ENCODE measurements at regions not wholly inside any gene's neighbourhood (a gene's known extent, or its start where the extent isn't known, plus 50 kb on each side); places are given as distances from the start of the nearest gene placed in this dataset.

DNA sequence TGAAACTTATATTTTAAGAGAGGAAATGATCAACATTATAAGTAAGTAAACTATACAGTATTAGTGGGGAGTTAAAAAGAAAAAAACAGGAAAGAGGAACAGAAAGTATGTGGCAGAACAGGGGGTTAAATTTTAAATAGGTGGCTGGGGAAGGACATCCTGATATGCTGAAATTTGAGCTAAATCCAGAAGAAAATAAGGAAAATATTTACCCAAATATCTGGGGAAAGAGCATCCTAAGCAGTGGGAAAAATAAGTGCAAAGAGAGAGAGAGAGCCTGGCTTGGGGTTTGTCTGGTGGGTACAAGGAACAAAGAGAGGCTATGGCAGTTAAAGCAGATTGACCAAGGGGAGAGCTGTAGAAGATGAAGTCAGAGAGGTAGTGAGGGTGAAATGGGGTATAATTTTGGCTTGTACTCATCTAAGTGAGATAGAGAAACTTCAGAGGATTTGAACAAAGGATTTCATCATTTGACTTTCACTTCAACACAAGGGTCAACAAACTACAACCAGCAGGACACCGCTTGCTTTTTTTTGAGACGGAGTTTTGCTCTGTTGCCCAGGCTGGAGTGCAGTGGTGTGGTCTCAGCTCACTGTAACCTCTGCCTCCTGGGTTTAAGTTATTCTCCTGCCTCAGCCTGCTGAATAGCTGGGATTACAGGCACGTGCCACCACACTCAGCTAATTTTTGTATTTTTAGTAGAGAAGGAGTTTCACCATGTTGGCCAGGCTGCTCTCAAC lies 328.4 kb upstream of the CNR1 start:
- Mint-ChIP-seq H3K27ac (no peak overlapping the region), H3K9me3 (peaks cover 0 to 9% (median 0%) of the 10 kb centered on the region in 9 donors), H3K4me3 (peak overlapping the region in 1 of 10 donors; percentile 36), H3K4me1 (peaks cover 0 to 13% (median 0%) of the 10 kb centered on the region in 4 donors), H3K36me3 (no peaks in the 10 kb centered on the region), H3K27me3 (peaks cover 3 to 32% (median 10%) of the 10 kb centered on the region in 5 donors)
- ATAC-seq (no peak), DNase-seq (no peak)
- POLR2A ChIA-PET = no interaction called here

DNA sequence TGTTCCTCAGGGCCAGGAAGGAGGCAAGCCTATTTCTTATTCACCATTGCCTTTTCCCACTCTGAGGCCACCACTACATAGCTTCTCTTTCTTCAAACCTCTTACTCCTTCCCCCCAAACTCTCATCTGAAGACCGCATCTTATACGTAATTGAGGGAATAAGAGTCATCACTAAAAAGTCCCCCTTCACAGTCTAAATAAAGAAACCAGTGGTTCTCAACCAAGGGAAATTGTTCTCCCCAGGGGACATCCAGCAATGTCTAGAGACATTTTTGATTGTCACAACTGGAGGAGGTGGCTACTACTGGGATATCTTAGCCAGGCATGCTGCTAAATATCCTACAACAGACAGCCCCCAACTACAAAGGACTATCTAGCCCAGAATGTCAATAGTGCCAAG lies 327.6 kb upstream of the CNR1 start:
- peaks cover 3 to 23% (median 10%) of the 10 kb centered on the region in 5 donors for H3K27me3 Mint-ChIP-seq
- DNase-seq (no peak), ATAC-seq (no peak)
- peaks cover 0 to 9% (median 0%) of the 10 kb centered on the region in 9 donors for H3K9me3 Mint-ChIP-seq
- no peaks in the 10 kb centered on the region for H3K36me3 Mint-ChIP-seq
- H3K4me1 Mint-ChIP-seq = peaks cover 0 to 13% (median 0%) of the 10 kb centered on the region in 4 donors
- POLR2A ChIA-PET = no interaction called here
- H3K27ac Mint-ChIP-seq = no peak overlapping the region
- H3K4me3 Mint-ChIP-seq = no peak overlapping the region

GRCh38 chr6:88492824-88493223 lies 326.7 kb upstream of the CNR1 start:
- POLR2A ChIA-PET = no interaction called here
- no peaks in the 10 kb centered on the region for H3K36me3 Mint-ChIP-seq
- H3K4me1 Mint-ChIP-seq = peaks cover 0 to 13% (median 0%) of the 10 kb centered on the region in 4 donors
- no peak overlapping the region for H3K4me3 Mint-ChIP-seq
- H3K27ac Mint-ChIP-seq = no peak overlapping the region
- ATAC-seq (no peak), DNase-seq (no peak)
- peaks cover 3 to 22% (median 10%) of the 10 kb centered on the region in 5 donors for H3K27me3 Mint-ChIP-seq
- H3K9me3 Mint-ChIP-seq = peaks cover 0 to 12% (median 0%) of the 10 kb centered on the region in 9 donors

DNA sequence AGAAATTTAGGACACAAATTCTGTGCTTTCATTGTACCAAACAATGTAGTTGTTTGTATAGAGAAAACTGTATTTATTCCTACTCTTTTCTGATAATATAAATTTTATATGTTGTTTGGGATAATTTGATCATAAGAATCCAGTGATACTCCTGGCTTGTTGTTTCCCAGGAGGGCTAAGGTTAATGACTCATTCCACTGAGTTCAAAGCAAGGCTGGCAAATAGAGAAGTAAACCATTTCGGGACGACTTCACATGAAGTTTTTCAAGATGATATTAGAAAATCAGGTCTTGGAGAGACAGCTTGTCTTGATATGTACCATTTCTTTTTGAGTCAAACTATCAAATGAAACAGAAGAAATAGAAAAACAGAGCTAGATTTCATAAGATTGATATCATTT lies 326.1 kb upstream of the CNR1 start:
- DNase-seq = no peak
- no peak for ATAC-seq
- POLR2A ChIA-PET = no interaction called here
- Mint-ChIP-seq H3K4me3 (no peak overlapping the region), H3K4me1 (peaks cover 0 to 11% (median 0%) of the 10 kb centered on the region in 4 donors), H3K36me3 (no peaks in the 10 kb centered on the region), H3K27me3 (peaks cover 3 to 22% (median 10%) of the 10 kb centered on the region in 5 donors), H3K9me3 (peaks cover 0 to 7% (median 0%) of the 10 kb centered on the region in 9 donors), H3K27ac (no peak overlapping the region)

DNA sequence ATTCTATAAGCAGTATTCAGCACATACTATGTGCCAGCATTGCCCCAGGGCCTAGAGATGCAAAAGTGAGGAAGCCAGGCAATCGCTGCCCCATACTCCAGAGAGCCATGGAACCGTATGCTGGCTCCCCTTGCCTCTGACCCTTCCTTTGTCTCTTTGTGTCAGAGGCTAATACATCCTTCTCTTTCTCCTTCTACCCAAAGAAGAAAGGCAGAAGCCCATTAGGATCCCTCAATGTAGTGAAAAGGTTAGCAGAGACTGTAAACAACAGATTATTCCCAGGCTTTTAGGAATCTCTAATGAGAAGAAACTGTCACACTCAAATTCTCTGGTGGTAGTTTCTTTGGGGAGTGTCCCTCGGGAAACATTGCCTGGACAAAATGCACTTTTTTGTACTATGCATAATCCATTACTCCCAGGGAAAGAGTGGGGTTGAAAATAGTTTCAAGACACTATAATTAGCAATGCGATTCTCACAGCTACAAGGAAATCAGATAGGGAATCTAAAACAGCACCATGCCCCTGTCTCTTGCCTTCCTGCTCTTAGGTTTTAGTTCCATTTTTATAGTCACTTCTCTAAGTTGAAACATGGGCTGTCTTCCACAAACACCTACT lies 325.2 kb upstream of the CNR1 start:
- Mint-ChIP-seq H3K27me3 (peaks cover 2 to 22% (median 10%) of the 10 kb centered on the region in 5 donors), H3K27ac (no peak overlapping the region), H3K4me3 (no peak overlapping the region), H3K4me1 (peaks cover 0 to 11% (median 0%) of the 10 kb centered on the region in 4 donors), H3K9me3 (peaks cover 0 to 6% (median 0%) of the 10 kb centered on the region in 9 donors), H3K36me3 (no peaks in the 10 kb centered on the region)
- POLR2A ChIA-PET = no interaction called here
- DNase-seq (no peak), ATAC-seq (no peak)

GRCh38 chr6:88490908-88491264 lies 324.7 kb upstream of the CNR1 start:
- POLR2A ChIA-PET = no interaction called here
- Mint-ChIP-seq H3K4me3 (no peak overlapping the region), H3K9me3 (peaks cover 0 to 6% (median 0%) of the 10 kb centered on the region in 9 donors), H3K36me3 (no peaks in the 10 kb centered on the region), H3K27ac (no peak overlapping the region), H3K4me1 (peaks cover 0 to 11% (median 0%) of the 10 kb centered on the region in 4 donors), H3K27me3 (peaks cover 1 to 22% (median 10%) of the 10 kb centered on the region in 5 donors)
- no peak for ATAC-seq
- no peak for DNase-seq

DNA sequence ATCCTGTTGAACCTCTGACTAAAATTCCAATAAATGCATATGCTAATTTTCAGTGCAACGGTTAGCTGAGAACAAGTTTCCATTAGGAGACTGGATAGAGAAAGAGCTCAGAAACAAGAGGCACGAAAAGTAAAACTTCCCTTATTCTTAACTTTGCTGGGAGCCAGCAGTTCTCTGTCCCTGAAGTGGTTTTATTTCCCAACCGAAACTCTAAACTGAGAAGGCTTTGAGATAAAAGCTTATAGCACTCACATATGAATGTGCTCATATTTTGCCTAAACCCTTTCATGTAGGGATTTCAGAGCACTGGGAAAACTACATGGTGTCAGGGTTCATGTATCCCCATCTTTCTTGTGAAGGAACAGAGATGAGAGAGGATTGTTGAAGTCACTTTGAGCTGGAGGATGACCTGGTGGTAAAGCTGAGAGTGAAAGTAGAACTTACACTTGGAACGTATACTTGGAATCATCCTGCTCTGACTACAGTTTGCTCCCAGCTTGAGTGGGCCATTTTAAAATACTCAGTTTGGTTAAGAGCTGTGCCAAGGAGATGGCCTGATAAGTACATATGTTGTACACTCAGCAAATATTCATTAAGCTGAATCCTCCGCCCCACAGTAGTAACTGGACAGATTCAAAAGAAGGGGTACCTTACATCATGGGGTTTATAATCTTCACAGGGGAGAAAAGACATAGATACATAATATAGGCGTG lies 324.2 kb upstream of the CNR1 start:
- Mint-ChIP-seq H3K4me1 (peaks cover 0 to 11% (median 0%) of the 10 kb centered on the region in 4 donors), H3K27me3 (peaks cover 1 to 19% (median 10%) of the 10 kb centered on the region in 5 donors), H3K36me3 (no peaks in the 10 kb centered on the region), H3K9me3 (peaks cover 0 to 6% (median 0%) of the 10 kb centered on the region in 9 donors), H3K4me3 (no peak overlapping the region), H3K27ac (no peak overlapping the region)
- POLR2A ChIA-PET = no interaction called here
- no peak for DNase-seq
- ATAC-seq = no peak

GRCh38 chr6:88483424-88483823 lies 317.3 kb upstream of the CNR1 start:
- H3K27ac Mint-ChIP-seq = no peak overlapping the region
- DNase-seq (no peak), ATAC-seq (no peak)
- peaks cover 0 to 13% (median 4%) of the 10 kb centered on the region in 9 donors for H3K9me3 Mint-ChIP-seq
- POLR2A ChIA-PET = no interaction called here
- peaks cover 0 to 15% (median 5%) of the 10 kb centered on the region in 5 donors for H3K27me3 Mint-ChIP-seq
- no peak overlapping the region for H3K4me3 Mint-ChIP-seq
- no peaks in the 10 kb centered on the region for H3K36me3 Mint-ChIP-seq
- H3K4me1 Mint-ChIP-seq = peaks cover 0 to 3% (median 0%) of the 10 kb centered on the region in 4 donors

- H3K27me3 Mint-ChIP-seq = peaks cover 0 to 15% (median 5%) of the 10 kb centered on the region in 5 donors
- H3K4me3 Mint-ChIP-seq = no peak overlapping the region
- peaks cover 0 to 10% (median 4%) of the 10 kb centered on the region in 9 donors for H3K9me3 Mint-ChIP-seq
- H3K4me1 Mint-ChIP-seq = peaks cover 0 to 3% (median 0%) of the 10 kb centered on the region in 4 donors
- ATAC-seq = no peak
- no peak for DNase-seq
- H3K36me3 Mint-ChIP-seq = no peaks in the 10 kb centered on the region
- no peak overlapping the region for H3K27ac Mint-ChIP-seq
- POLR2A ChIA-PET = no interaction called here
Measured at GRCh38 chr6:88482465-88482864, 316.3 kb upstream of the CNR1 start.

- POLR2A ChIA-PET = no interaction called here
- DNase-seq (no peak), ATAC-seq (no peak)
- Mint-ChIP-seq H3K4me1 (peaks cover 0 to 3% (median 0%) of the 10 kb centered on the region in 4 donors), H3K9me3 (peaks cover 0 to 10% (median 4%) of the 10 kb centered on the region in 9 donors), H3K4me3 (no peak overlapping the region), H3K36me3 (no peaks in the 10 kb centered on the region), H3K27me3 (peaks cover 0 to 15% (median 5%) of the 10 kb centered on the region in 5 donors), H3K27ac (no peak overlapping the region)
Measured at GRCh38 chr6:88481519-88481918, 315.4 kb upstream of the CNR1 start.

DNA sequence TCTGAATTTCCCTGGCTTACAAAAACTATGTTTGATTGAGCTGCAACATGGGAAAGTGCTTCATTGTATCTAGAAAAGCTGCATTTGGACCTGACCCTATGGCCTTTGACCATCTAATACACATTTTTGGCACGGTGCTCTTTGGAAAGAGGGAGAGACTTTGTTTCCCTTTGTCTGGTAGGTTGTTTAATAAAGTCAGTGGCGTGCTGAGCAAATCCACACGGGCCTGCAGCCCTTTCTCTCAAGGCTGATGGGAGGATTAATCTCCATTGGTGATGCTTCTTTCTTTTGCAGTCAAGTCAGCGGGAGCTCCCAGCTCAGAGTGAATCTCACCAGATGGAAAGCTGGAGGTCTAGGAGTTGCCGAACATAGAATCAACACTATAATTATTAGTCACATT lies 314.7 kb upstream of the CNR1 start:
- H3K27ac Mint-ChIP-seq = no peak overlapping the region
- H3K36me3 Mint-ChIP-seq = no peaks in the 10 kb centered on the region
- no peak overlapping the region for H3K4me3 Mint-ChIP-seq
- POLR2A ChIA-PET = no interaction called here
- ATAC-seq (no peak), DNase-seq (no peak)
- peaks cover 0 to 3% (median 0%) of the 10 kb centered on the region in 4 donors for H3K4me1 Mint-ChIP-seq
- H3K27me3 Mint-ChIP-seq = peaks cover under 1 to 15% (median 6%) of the 10 kb centered on the region in 5 donors
- H3K9me3 Mint-ChIP-seq = peaks cover 0 to 10% (median 4%) of the 10 kb centered on the region in 9 donors

GRCh38 chr6:88477413-88477812 lies 311.3 kb upstream of the CNR1 start:
- H3K27ac Mint-ChIP-seq = no peak overlapping the region
- DNase-seq (no peak), ATAC-seq (no peak)
- peaks cover 3 to 38% (median 10%) of the 10 kb centered on the region in 5 donors for H3K27me3 Mint-ChIP-seq
- POLR2A ChIA-PET = no interaction called here
- peaks cover 0 to 2% (median 0%) of the 10 kb centered on the region in 9 donors for H3K9me3 Mint-ChIP-seq
- H3K4me3 Mint-ChIP-seq = no peak overlapping the region
- H3K4me1 Mint-ChIP-seq = peaks cover 0 to 3% (median 0%) of the 10 kb centered on the region in 4 donors
- H3K36me3 Mint-ChIP-seq = no peaks in the 10 kb centered on the region

GRCh38 chr6:88476388-88476787 lies 310.2 kb upstream of the CNR1 start:
- peaks cover 0 to 2% (median 0%) of the 10 kb centered on the region in 9 donors for H3K9me3 Mint-ChIP-seq
- H3K4me3 Mint-ChIP-seq = no peak overlapping the region
- ATAC-seq (no peak), DNase-seq (no peak)
- peaks cover 3 to 39% (median 10%) of the 10 kb centered on the region in 5 donors for H3K27me3 Mint-ChIP-seq
- POLR2A ChIA-PET = no interaction called here
- no peak overlapping the region for H3K27ac Mint-ChIP-seq
- no peaks in the 10 kb centered on the region for H3K36me3 Mint-ChIP-seq
- no peaks in the 10 kb centered on the region for H3K4me1 Mint-ChIP-seq
